ENCODE measurements at regions not wholly inside any gene's neighbourhood (a gene's known extent, or its start where the extent isn't known, plus 50 kb on each side); places are given as distances from the start of the nearest gene placed in this dataset.
"Not testable (repeated sequence)": the region's sequence is repeated elsewhere in the genome, so short reads cannot be mapped to it uniquely, and the experiment has no call there.

GRCh38 chr6:27849001-27849400 is 63.2 kb downstream of the OR2B2 start:
- TF ChIP-seq CTCF (conservative IDR thresholded peaks at IDR 0.05 in 1 of 2, IDR thresholded peaks at IDR 0.05 in 1 of 2; ENCODE audit: extremely low read depth in 1 of 2, insufficient read depth in 1 of 2, low read depth in 1 of 2, low read length in 2 of 2); EZH2 (IDR thresholded peaks at IDR 0.05; ENCODE audit: borderline replicate concordance, low read length): not testable (repeated sequence)
